ENCODE measurements at regions not wholly inside any gene's neighbourhood (a gene's known extent, or its start where the extent isn't known, plus 50 kb on each side); places are given as distances from the start of the nearest gene placed in this dataset.

- TF ChIP-seq, protein P1, sequence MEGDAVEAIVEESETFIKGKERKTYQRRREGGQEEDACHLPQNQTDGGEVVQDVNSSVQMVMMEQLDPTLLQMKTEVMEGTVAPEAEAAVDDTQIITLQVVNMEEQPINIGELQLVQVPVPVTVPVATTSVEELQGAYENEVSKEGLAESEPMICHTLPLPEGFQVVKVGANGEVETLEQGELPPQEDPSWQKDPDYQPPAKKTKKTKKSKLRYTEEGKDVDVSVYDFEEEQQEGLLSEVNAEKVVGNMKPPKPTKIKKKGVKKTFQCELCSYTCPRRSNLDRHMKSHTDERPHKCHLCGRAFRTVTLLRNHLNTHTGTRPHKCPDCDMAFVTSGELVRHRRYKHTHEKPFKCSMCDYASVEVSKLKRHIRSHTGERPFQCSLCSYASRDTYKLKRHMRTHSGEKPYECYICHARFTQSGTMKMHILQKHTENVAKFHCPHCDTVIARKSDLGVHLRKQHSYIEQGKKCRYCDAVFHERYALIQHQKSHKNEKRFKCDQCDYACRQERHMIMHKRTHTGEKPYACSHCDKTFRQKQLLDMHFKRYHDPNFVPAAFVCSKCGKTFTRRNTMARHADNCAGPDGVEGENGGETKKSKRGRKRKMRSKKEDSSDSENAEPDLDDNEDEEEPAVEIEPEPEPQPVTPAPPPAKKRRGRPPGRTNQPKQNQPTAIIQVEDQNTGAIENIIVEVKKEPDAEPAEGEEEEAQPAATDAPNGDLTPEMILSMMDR (IDR thresholded peaks at IDR 0.05; ENCODE audit: low read depth, low read length) = no peak
- TF ChIP-seq EZH2phosphoT487 (IDR thresholded peaks at IDR 0.05; ENCODE audit: low read depth) = no peak
Observed at GRCh38 chr7:69435711-69436110, 162.6 kb upstream of the AUTS2 start.

All from OCI-LY3 (cell line).